ENCODE measurements at regions not wholly inside any gene's neighbourhood (a gene's known extent, or its start where the extent isn't known, plus 50 kb on each side); places are given as distances from the start of the nearest gene placed in this dataset.

- Histone ChIP-seq H3K4me2 (ENCODE audit: low read length) (no peak overlapping the region), H3K27ac (ENCODE audit: low read depth, low read length) (no peak overlapping the region), H3K9ac (ENCODE audit: low read length) (no peak overlapping the region), H3K27me3 (ENCODE audit: insufficient read depth, low read length) (0 out of 2 replicates have a peak, but pooled peaks cover 4% of the 10 kb centered on the region), H3K9me2 (ENCODE audit: insufficient read depth) (no peaks in the 10 kb centered on the region), H3K79me2 (ENCODE audit: insufficient read depth, low read length) (no peaks in the 10 kb centered on the region), H3K4me3 (replicated peaks in 1 of 2; ENCODE audit: low read depth in 1 of 2, low read length in 2 of 2) (no peak overlapping the region), H3K4me1 (ENCODE audit: control insufficient read depth in 1 of 2, insufficient read depth in 2 of 2, low read length in 2 of 2) (no peaks in the 10 kb centered on the region), H3K9me3 (ENCODE audit: control insufficient read depth in 1 of 2, insufficient read depth in 1 of 2, low read depth in 1 of 2, low read length in 2 of 2) (no peaks in the 10 kb centered on the region), H2AFZ (ENCODE audit: low read depth, low read length, poor library complexity, severe bottlenecking) (no peak overlapping the region), H4K20me1 (ENCODE audit: insufficient read depth) (no peaks in the 10 kb centered on the region), H3K36me3 (ENCODE audit: control insufficient read depth in 1 of 2, insufficient read depth in 2 of 2, low read length in 2 of 2) (no peaks in the 10 kb centered on the region)
- ChIA-PET RAD21 (ENCODE audit: low non-redundant PET in 1 of 2, low total read pairs in 2 of 2, uncharacterized antibody in 2 of 2, unreplicated experiment in 2 of 2) (no interaction called here), POLR2A (no interaction called here), CTCF (no interaction called here)
- intact Hi-C loops (cut with micrococcal nuclease), result no loop called here
- no peak for ATAC-seq
- no TSS peak for BruUV-seq (replicated peaks)
- no peak for DNase-seq (ENCODE audit: low read depth, low spot score)
- TF ChIP-seq ZNF274 (IDR thresholded peaks at IDR 0.05; ENCODE audit: low read depth, low read length), result no peak
- TF ChIP-seq YY1 (IDR thresholded peaks at IDR 0.05; ENCODE audit: extremely low read depth, insufficient replicate concordance, low read depth, low read length), result no peak
- TF ChIP-seq POLR2AphosphoS5 (IDR thresholded peaks at IDR 0.05; ENCODE audit: low read depth, low read length), result no peak
- no peak for TF ChIP-seq EZH2 (IDR thresholded peaks at IDR 0.05)
- no peak for TF ChIP-seq CEBPB (IDR thresholded peaks at IDR 0.05; ENCODE audit: low read depth)
- no peak for TF ChIP-seq SIN3A (IDR thresholded peaks at IDR 0.05; ENCODE audit: low read depth)
Observed at GRCh38 chr13:106867249-106867648, 299.3 kb upstream of the ARGLU1 start.

- Histone ChIP-seq H3K9ac (ENCODE audit: low read length) (no peak overlapping the region), H3K9me3 (ENCODE audit: control insufficient read depth in 1 of 2, insufficient read depth in 1 of 2, low read depth in 1 of 2, low read length in 2 of 2) (no peaks in the 10 kb centered on the region), H3K4me1 (ENCODE audit: control insufficient read depth in 1 of 2, insufficient read depth in 2 of 2, low read length in 2 of 2) (no peaks in the 10 kb centered on the region), H3K9me2 (ENCODE audit: insufficient read depth) (no peaks in the 10 kb centered on the region), H3K4me2 (ENCODE audit: low read length) (no peak overlapping the region), H3K27me3 (ENCODE audit: insufficient read depth, low read length) (0 out of 2 replicates have a peak, but pooled peaks cover 4% of the 10 kb centered on the region), H3K36me3 (ENCODE audit: control insufficient read depth in 1 of 2, insufficient read depth in 2 of 2, low read length in 2 of 2) (no peaks in the 10 kb centered on the region), H2AFZ (ENCODE audit: low read depth, low read length, poor library complexity, severe bottlenecking) (no peak overlapping the region), H4K20me1 (ENCODE audit: insufficient read depth) (no peaks in the 10 kb centered on the region), H3K4me3 (replicated peaks in 1 of 2; ENCODE audit: low read depth in 1 of 2, low read length in 2 of 2) (no peak overlapping the region), H3K27ac (ENCODE audit: low read depth, low read length) (no peak overlapping the region), H3K79me2 (ENCODE audit: insufficient read depth, low read length) (no peaks in the 10 kb centered on the region)
- ChIA-PET RAD21 (ENCODE audit: low non-redundant PET in 1 of 2, low total read pairs in 2 of 2, uncharacterized antibody in 2 of 2, unreplicated experiment in 2 of 2) (no interaction called here), CTCF (no interaction called here), POLR2A (no interaction called here)
- intact Hi-C loops (cut with micrococcal nuclease), result no loop called here
- BruUV-seq (replicated peaks), result no TSS peak
- no peak for DNase-seq (ENCODE audit: low read depth, low spot score)
- ATAC-seq, result no peak
- no peak for TF ChIP-seq REST (IDR thresholded peaks at IDR 0.05; ENCODE audit: low read depth)
- no peak for TF ChIP-seq MAX (IDR thresholded peaks at IDR 0.05)
- no peak for TF ChIP-seq EZH2phosphoT487 (IDR thresholded peaks at IDR 0.05; ENCODE audit: borderline replicate concordance)
- no peak for TF ChIP-seq RAD21 (IDR thresholded peaks at IDR 0.05; ENCODE audit: low read depth)
- no peak for TF ChIP-seq CBX3 (IDR thresholded peaks at IDR 0.05; ENCODE audit: low read depth)
- no peak for TF ChIP-seq CEBPB (IDR thresholded peaks at IDR 0.05; ENCODE audit: low read depth)
- TF ChIP-seq ELF1 (IDR thresholded peaks at IDR 0.05; ENCODE audit: borderline replicate concordance, low read depth), result no peak
- no peak for TF ChIP-seq EGR1 (IDR thresholded peaks at IDR 0.05; ENCODE audit: low read depth)
- TF ChIP-seq ZFX (IDR thresholded peaks at IDR 0.05), result no peak
- no peak for TF ChIP-seq SRF (IDR thresholded peaks at IDR 0.05; ENCODE audit: low read depth)
- TF ChIP-seq TCF7L2 (IDR thresholded peaks at IDR 0.05; ENCODE audit: borderline replicate concordance, extremely low read depth, insufficient read depth, insufficient read length), result no peak
- TF ChIP-seq YY1 (IDR thresholded peaks at IDR 0.05; ENCODE audit: extremely low read depth, insufficient replicate concordance, low read depth, low read length), result no peak
- TF ChIP-seq POLR2AphosphoS5 (IDR thresholded peaks at IDR 0.05; ENCODE audit: low read depth, low read length), result no peak
- no peak for TF ChIP-seq EZH2 (IDR thresholded peaks at IDR 0.05)
- no peak for TF ChIP-seq POLR2A (IDR thresholded peaks at IDR 0.05; ENCODE audit: borderline replicate concordance, extremely low read depth, insufficient read depth, insufficient read length)
Observed at GRCh38 chr13:106865716-106866440, 297.9 kb upstream of the ARGLU1 start.
